RWPE2 (cell line): ENCODE measurements at regions not wholly inside any gene's neighbourhood (a gene's known extent, or its start where the extent isn't known, plus 50 kb on each side); places are given as distances from the start of the nearest gene placed in this dataset.
"Not testable (repeated sequence)": the region's sequence is repeated elsewhere in the genome, so short reads cannot be mapped to it uniquely, and the experiment has no call there.

Experiments
- ATAC-seq: fragments of 200-7000 bp; cut with Tn5 transposase; 3 replicates; pipeline ENCODE4 v1.9.1; 2021; ENCODE audit warnings: low read depth
- DNase-seq: peaks from one replicate; pipeline ENCODE4 v3.0.0-alpha.2; 2020; ENCODE audit warnings: low spot score
- H3K27ac ChIP-seq: fragments of 450-650 bp; 2 replicates; pipeline ENCODE4 v1.5.1; 2017; ENCODE audit warnings: mild to moderate bottlenecking; ENCODE audit not compliant: poor library complexity, severe bottlenecking
- H3K27me3 ChIP-seq: fragments of 250-450 bp; sonication (Bioruptor Pico); 2 replicates; pipeline ENCODE4 v1.5.1; 2021; ENCODE audit warnings: mild to moderate bottlenecking, moderate library complexity; ENCODE audit not compliant: insufficient read depth, poor library complexity, severe bottlenecking
- H3K36me3 ChIP-seq: fragments of 250-450 bp; sonication (Bioruptor Pico); 2 replicates; pipeline ENCODE4 v1.5.1; 2020; ENCODE audit warnings: low read depth, mild to moderate bottlenecking, moderate library complexity
- H3K4me1 ChIP-seq: fragments of 250-450 bp; sonication (Bioruptor Pico); 2 replicates; pipeline ENCODE4 v1.5.1; 2021; ENCODE audit warnings: mild to moderate bottlenecking, moderate library complexity; ENCODE audit not compliant: insufficient read depth, poor library complexity, severe bottlenecking
- H3K4me3 ChIP-seq: fragments of 250-450 bp; sonication (Bioruptor Pico); 2 replicates; pipeline ENCODE4 v1.5.1; 2021; ENCODE audit warnings: mild to moderate bottlenecking, moderate library complexity; ENCODE audit not compliant: severe bottlenecking
- H3K9me3 ChIP-seq: fragments of 250-450 bp; sonication (Bioruptor Pico); 2 replicates; pipeline ENCODE4 v1.5.1; 2021; ENCODE audit warnings: mild to moderate bottlenecking, moderate library complexity; ENCODE audit not compliant: severe bottlenecking
- TF ChIP-seq, protein P1 (sequence below): fragments of 450-650 bp; IDR thresholded peaks from one replicate; pipeline ENCODE4 v1.5.1; 2017; ENCODE audit warnings: mild to moderate bottlenecking, moderate library complexity; ENCODE audit not compliant: poor library complexity, severe bottlenecking

DNA sequence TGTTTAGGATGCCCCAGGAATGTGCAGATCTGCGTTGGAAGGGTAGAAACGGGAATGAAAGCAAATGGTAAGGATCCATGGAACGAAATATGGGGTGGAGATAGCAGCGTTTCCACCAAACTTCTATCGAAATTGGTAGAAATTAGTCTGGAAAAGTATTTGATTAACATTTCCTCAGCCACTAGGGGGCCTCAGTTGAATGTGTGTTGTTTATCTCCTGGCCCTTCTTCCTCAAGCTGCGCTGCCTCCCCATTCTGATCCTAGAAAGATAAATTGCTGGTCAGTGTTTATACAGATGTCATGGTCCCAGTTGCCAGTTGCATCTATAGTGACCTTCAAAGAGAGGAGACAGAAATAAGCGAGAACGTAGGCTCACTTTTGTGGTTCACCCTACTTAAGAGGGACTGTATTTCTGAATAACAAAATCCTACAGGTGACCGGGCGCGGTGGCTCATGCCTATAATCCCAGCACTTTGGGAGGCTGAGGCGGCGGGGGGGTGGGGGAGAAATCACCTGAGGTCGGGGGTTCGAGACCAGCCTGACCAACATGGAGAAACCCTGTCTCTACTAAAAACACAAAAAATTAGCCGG is 457.1 kb downstream of the SQOR start:
- Histone ChIP-seq H3K9me3 (no peaks in the 10 kb centered on the region), H3K4me1 (no peaks in the 10 kb centered on the region), H3K36me3 (no peaks in the 10 kb centered on the region), H3K27ac (no peak overlapping the region), H3K4me3 (no peak overlapping the region), H3K27me3 (no peaks in the 10 kb centered on the region)
- TF ChIP-seq, protein P1, sequence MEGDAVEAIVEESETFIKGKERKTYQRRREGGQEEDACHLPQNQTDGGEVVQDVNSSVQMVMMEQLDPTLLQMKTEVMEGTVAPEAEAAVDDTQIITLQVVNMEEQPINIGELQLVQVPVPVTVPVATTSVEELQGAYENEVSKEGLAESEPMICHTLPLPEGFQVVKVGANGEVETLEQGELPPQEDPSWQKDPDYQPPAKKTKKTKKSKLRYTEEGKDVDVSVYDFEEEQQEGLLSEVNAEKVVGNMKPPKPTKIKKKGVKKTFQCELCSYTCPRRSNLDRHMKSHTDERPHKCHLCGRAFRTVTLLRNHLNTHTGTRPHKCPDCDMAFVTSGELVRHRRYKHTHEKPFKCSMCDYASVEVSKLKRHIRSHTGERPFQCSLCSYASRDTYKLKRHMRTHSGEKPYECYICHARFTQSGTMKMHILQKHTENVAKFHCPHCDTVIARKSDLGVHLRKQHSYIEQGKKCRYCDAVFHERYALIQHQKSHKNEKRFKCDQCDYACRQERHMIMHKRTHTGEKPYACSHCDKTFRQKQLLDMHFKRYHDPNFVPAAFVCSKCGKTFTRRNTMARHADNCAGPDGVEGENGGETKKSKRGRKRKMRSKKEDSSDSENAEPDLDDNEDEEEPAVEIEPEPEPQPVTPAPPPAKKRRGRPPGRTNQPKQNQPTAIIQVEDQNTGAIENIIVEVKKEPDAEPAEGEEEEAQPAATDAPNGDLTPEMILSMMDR, result peak; percentile 95
- ATAC-seq (peak; percentile 38; the same call in 1 of the 3 replicates), DNase-seq (no peak)

DNA sequence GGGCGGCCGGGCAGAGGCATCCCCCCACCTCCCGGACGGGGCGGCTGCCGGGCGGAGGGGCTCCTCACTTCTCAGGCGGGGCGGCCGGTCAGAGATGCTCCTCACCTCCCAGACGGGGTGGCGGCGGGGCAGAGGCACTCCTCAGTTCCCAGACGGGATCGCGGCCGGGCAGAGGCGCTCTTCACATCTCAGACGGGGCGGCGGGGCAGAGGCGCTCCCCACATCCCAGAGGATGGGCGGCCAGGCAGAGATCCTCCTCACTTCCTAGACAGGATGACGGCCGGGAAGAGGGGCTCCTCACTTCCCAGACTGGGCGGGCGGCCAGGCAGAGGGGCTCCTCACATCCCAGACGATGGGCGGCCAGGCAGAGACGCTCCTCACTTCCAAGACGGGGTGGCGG is 463.2 kb downstream of the SQOR start:
- not testable (repeated sequence) for H3K4me1 ChIP-seq, H3K27ac ChIP-seq, DNase-seq, H3K27me3 ChIP-seq, H3K4me3 ChIP-seq, H3K9me3 ChIP-seq, ATAC-seq, H3K36me3 ChIP-seq

DNA sequence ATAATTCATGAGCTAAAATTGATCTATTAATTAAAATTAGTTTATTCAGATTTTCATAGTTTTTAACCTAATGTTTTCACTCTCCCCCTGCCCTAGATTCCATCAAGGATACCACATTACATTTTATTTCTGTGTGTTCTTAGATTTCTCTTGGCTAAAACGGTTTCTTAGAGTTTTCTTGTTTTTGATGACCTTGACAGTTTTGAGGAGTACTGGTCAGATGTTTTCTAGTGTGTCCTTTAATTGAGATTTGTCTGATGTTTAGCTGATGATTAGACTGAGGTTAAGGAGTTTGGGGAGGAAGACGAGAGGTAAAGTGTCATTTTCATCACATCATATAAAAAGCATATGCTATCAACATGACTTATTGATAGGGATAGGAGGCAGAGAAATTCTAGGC is 475.9 kb downstream of the SQOR start:
- no peaks in the 10 kb centered on the region for H3K27me3 ChIP-seq
- H3K4me3 ChIP-seq, result no peak overlapping the region
- DNase-seq (no peak), ATAC-seq (no peak)
- H3K27ac ChIP-seq, result no peak overlapping the region
- no peaks in the 10 kb centered on the region for H3K9me3 ChIP-seq
- TF ChIP-seq, protein P1, result no peak
- H3K4me1 ChIP-seq, result no peaks in the 10 kb centered on the region
- H3K36me3 ChIP-seq, result no peaks in the 10 kb centered on the region

DNA sequence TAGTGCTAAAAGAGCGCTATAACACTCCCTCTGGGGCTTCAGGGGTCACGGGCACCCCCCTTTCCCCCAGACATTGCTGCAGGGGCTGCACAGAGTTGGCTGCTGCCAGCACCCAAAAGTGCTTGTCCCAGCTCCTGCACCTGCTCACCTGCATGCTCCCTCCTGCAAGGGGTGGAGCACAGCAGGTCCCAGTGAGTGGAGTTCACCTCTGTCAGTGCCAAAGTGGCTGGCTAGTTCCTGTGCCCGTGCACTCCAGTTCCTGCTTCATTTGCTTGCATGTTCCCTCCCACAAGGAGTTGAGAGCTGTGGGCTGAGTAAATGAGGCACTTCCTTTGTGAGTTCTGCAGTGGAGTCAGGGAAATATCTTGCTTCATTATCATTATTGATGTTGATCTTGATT is 476.9 kb downstream of the SQOR start:
- ATAC-seq, result peak; percentile 36; the same call in 1 of the 3 replicates
- no peak overlapping the region for H3K4me3 ChIP-seq
- TF ChIP-seq, protein P1, result no peak
- no peak overlapping the region for H3K27ac ChIP-seq
- H3K9me3 ChIP-seq, result no peaks in the 10 kb centered on the region
- no peaks in the 10 kb centered on the region for H3K36me3 ChIP-seq
- H3K4me1 ChIP-seq, result no peaks in the 10 kb centered on the region
- DNase-seq, result no peak
- no peaks in the 10 kb centered on the region for H3K27me3 ChIP-seq

DNA sequence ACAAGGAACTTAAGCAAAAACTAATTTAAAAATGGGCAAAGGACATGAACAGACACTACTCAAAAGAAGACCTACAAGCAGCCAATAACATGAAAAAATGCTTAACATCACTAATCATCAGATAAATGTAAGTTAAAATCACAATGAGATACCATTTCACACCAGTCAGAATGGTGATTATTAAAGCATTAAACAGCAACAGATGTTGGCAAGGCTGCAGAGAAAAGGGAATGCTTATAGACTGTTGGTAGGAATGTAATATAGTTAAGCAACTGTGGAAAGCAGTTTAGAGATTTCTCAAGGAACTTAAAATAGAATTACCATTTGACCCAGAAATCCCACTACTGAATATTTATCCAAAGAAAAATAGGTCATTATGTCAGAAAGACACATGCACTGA is 482.2 kb downstream of the SQOR start:
- Histone ChIP-seq H3K4me3 (no peak overlapping the region), H3K27ac (no peak overlapping the region), H3K4me1 (no peaks in the 10 kb centered on the region), H3K9me3 (no peaks in the 10 kb centered on the region), H3K27me3 (no peaks in the 10 kb centered on the region), H3K36me3 (no peaks in the 10 kb centered on the region)
- TF ChIP-seq, protein P1, result no peak
- DNase-seq, result no peak
- ATAC-seq, result no peak
